Colonic mucosa (tissue), 4 donors: ENCODE measurements at regions not wholly inside any gene's neighbourhood (a gene's known extent, or its start where the extent isn't known, plus 50 kb on each side); places are given as distances from the start of the nearest gene placed in this dataset.

Source experiments
- DNase-seq: peaks from one replicate; pipeline ENCODE4 v3.0.0-alpha.2; 2020
- H3K27ac ChIP-seq: fragments of 200-600 bp; one replicate; pipeline ENCODE4 v1.8.0; 2021
- H3K27me3 ChIP-seq: fragments of 200-600 bp; one replicate; pipeline ENCODE4 v1.8.0; 2021
- H3K36me3 ChIP-seq: fragments of 200-600 bp; one replicate; pipeline ENCODE4 v1.8.0; 2021
- H3K4me1 ChIP-seq: fragments of 200-600 bp; one replicate; pipeline ENCODE4 v1.8.0; 2021; ENCODE audit warnings: mild to moderate bottlenecking
- H3K4me3 ChIP-seq: fragments of 200-600 bp; one replicate; pipeline ENCODE4 v1.8.0; 2021
- H3K9ac ChIP-seq, 2 donors: one replicate each; pipeline ENCODE4 v1.7.0; 2013; ENCODE audit warnings: control low read depth in 2 of 2, low read depth in 2 of 2, low read length in 2 of 2
- H3K9me3 ChIP-seq: fragments of 200-600 bp; one replicate; pipeline ENCODE4 v1.8.0; 2021
- intact Hi-C: fragments of 100-400 bp; cut with DNase I; formaldehyde crosslinking; loops from one replicate; pipeline ENCODE4 v1.14.1; 2022
- TF ChIP-seq, protein P1 (sequence below): fragments of 200-600 bp; IDR thresholded peaks from one replicate; pipeline ENCODE4 v1.8.0; 2022; ENCODE audit warnings: antibody characterized with exemption, mild to moderate bottlenecking
- donor health status: healthy.
- donor health status: DM: no; HTN: no; CAD: no.
- donor health status: DM: no; HTN: no; CAD: no.

DNA sequence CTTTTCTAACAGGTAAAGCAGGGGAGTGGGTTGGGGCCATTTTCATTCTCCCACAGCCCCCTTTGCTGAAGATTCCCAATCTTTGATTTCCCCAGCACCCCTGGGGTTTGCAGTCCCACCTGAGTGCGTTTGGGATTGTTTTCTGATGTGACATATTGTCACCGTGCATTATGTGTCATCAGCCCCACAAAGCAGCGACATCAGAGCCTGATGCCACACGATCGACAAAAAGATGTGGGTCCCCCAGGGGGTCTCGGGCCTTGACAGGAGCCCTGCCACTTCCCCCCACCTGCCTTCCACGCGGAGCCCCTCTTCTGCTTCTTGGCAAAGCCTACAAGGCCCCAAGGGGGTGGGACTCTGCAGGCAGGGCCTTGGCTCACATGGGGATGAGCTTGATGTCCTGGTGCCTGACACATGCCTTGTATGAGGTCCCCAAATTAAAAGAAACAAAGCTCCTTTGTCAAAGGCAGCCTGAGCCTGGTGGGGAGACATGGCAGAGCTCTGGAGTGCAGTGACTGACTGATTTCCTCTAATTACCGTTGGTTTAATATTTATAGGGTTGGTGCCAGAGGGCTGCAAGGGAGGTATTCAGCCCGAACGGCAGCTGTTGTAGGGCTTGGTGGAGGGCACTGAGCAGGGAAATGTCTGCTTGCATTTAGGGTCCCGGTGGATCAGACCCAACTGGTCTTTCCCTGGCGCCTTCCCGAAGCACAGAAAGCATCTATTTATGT, 149.2 kb downstream of the MIAT start:
- H3K27me3 ChIP-seq = no peaks in the 10 kb centered on the region
- no peaks in the 10 kb centered on the region for H3K36me3 ChIP-seq
- no peak overlapping the region for H3K9ac ChIP-seq
- intact Hi-C loops = no loop called here
- H3K4me3 ChIP-seq = no peak overlapping the region
- H3K4me1 ChIP-seq = no peaks in the 10 kb centered on the region
- no peak overlapping the region for H3K27ac ChIP-seq
- TF ChIP-seq, protein P1, sequence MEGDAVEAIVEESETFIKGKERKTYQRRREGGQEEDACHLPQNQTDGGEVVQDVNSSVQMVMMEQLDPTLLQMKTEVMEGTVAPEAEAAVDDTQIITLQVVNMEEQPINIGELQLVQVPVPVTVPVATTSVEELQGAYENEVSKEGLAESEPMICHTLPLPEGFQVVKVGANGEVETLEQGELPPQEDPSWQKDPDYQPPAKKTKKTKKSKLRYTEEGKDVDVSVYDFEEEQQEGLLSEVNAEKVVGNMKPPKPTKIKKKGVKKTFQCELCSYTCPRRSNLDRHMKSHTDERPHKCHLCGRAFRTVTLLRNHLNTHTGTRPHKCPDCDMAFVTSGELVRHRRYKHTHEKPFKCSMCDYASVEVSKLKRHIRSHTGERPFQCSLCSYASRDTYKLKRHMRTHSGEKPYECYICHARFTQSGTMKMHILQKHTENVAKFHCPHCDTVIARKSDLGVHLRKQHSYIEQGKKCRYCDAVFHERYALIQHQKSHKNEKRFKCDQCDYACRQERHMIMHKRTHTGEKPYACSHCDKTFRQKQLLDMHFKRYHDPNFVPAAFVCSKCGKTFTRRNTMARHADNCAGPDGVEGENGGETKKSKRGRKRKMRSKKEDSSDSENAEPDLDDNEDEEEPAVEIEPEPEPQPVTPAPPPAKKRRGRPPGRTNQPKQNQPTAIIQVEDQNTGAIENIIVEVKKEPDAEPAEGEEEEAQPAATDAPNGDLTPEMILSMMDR = no peak
- DNase-seq = no peak
- no peaks in the 10 kb centered on the region for H3K9me3 ChIP-seq

DNA sequence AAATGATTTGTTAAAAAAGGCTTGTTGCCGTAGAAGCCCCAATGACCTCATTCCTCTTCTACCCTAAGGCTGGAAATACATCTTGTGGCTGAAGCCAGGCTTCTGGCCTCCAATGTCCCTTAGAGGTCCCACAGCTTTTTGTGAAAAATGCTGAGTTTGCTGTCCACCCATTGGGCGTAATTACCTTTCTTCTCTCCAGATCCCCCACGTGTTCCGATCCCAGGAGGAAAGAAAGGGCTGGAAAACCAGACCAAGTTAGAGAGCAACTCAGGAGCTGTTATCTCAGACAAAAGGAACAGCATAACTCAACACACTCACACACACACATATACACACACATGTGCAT, 154.2 kb downstream of the MIAT start:
- TF ChIP-seq, protein P1 = no peak

DNA sequence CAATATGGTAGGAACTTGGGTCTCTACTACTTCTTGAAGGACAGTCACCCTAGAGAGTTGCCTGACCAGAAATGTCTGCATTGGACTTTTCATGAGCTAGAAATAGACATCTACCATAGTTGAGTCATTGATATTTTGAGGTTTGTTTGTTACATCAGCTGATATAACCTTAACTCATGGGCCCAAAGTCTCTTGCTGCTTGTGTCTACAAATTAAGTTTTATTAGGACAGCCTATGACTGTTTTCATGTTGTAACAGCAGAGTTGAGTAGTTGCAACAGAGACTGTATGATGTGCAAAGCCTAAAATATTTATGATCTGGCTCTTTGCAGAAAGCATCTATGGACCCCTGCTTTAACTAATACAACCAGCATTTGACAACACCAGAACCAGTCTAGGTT, 155.3 kb downstream of the MIAT start:
- DNase-seq = no peak
- Histone ChIP-seq H3K9me3 (no peaks in the 10 kb centered on the region), H3K9ac (no peak overlapping the region), H3K27ac (no peak overlapping the region), H3K27me3 (no peaks in the 10 kb centered on the region), H3K4me3 (no peak overlapping the region), H3K36me3 (no peaks in the 10 kb centered on the region), H3K4me1 (no peaks in the 10 kb centered on the region)
- TF ChIP-seq, protein P1 = no peak
- intact Hi-C loops = no loop called here

More for the DNA sequence above, 154.2 kb downstream of the MIAT start:
- no peaks in the 10 kb centered on the region for H3K36me3 ChIP-seq
- no peaks in the 10 kb centered on the region for H3K4me1 ChIP-seq
- H3K27ac ChIP-seq = no peak overlapping the region
- no peaks in the 10 kb centered on the region for H3K9me3 ChIP-seq
- no peak overlapping the region for H3K4me3 ChIP-seq
- no peak overlapping the region for H3K9ac ChIP-seq
- intact Hi-C loops = no loop called here
- H3K27me3 ChIP-seq = no peaks in the 10 kb centered on the region
- no peak for DNase-seq

DNA sequence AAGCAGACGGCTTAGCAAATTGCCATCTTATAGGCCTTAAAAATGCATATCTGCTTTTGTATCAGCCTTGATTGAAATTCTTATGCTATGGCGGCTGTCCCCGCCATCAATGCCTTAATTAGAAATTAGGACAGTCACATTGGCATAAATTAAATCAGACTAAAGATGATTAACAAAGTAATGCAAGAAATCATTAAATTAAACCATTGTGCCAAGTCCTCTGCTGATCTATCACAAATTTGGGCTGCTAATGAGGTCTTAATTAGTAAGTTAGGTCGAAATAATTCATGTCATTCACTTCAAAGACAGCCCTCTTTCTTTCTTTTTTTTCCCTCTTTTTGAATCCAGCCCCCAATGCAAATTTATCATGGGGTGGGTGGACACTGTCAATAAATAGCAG, 159.3 kb downstream of the MIAT start:
- no peaks in the 10 kb centered on the region for H3K4me1 ChIP-seq

DNA sequence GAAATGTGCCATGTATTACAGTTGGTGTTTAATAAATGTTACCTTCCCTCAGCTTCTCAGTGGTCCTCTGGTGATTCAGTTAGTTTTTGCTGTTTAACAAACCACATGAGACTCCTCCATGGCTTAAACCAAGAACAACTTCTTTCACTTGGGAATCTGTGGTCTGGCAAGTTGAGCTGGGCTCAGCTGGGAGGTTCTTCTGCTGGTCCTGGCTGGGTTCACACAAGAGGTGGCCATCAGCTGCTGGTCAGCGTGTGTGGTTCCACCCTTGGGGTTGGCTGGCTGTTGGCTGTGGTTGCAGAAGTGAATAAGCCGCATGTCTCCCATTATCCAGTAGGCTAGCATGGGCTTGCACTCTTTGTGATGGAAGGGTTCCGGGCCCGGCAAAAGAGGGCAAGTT, 160.5 kb downstream of the MIAT start:
- TF ChIP-seq, protein P1 = no peak
- DNase-seq = no peak
- intact Hi-C loops = no loop called here
- Histone ChIP-seq H3K9me3 (no peaks in the 10 kb centered on the region), H3K27ac (no peak overlapping the region), H3K36me3 (no peaks in the 10 kb centered on the region), H3K27me3 (no peaks in the 10 kb centered on the region), H3K9ac (no peak overlapping the region), H3K4me1 (no peaks in the 10 kb centered on the region), H3K4me3 (no peak overlapping the region)

More for the DNA sequence above, 159.3 kb downstream of the MIAT start:
- TF ChIP-seq, protein P1 = no peak
- H3K4me3 ChIP-seq = no peak overlapping the region
- H3K36me3 ChIP-seq = no peaks in the 10 kb centered on the region
- H3K9ac ChIP-seq = no peak overlapping the region
- H3K27me3 ChIP-seq = no peaks in the 10 kb centered on the region
- DNase-seq = no peak
- intact Hi-C loops = no loop called here
- H3K9me3 ChIP-seq = no peaks in the 10 kb centered on the region
- H3K27ac ChIP-seq = no peak overlapping the region
